ENCODE measurements at regions not wholly inside any gene's neighbourhood (a gene's known extent, or its start where the extent isn't known, plus 50 kb on each side); places are given as distances from the start of the nearest gene placed in this dataset.

- no peak for DNase-seq
These were observed 913.6 kb downstream of the GALC start for GRCh38 chr14:87079416-87079815.

GRCh38 chr14:87076922-87077321, 916.1 kb downstream of the GALC start:
- DNase-seq, result no peak

- DNase-seq, result no peak
These were observed 916.8 kb downstream of the GALC start for GRCh38 chr14:87076146-87076545.

DNA sequence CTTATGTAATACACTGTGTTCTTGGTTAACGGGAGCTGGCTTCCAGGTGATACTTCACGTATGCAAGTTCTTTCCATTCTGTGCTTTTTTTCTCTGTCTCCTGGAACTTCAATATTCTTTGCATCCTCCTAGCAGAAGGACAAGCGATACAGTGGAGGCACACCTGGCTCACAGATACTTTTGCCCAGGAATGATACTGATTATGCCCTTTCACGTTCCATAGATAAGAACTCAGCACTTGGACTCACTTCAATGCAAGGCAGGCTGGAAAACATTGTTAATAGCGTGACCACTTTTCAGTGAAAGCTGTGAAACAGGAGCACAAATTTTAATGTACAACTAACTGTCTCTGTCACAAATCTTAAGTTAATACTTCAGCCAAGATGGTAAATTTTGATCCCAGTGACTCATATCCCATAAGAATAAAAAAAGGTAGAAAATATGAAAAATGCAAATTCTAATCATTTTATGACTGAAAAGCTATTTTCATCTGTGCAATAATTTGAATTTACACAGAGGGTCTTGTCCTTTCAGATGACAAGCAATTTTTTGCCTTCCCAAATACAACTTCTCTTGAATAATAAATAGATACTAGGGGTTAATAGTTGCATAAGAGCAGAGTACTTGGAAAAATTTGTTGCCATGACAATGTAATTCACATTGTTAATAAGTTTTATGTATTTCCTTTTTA, 919.0 kb downstream of the GALC start:
- no peak for DNase-seq

DNA sequence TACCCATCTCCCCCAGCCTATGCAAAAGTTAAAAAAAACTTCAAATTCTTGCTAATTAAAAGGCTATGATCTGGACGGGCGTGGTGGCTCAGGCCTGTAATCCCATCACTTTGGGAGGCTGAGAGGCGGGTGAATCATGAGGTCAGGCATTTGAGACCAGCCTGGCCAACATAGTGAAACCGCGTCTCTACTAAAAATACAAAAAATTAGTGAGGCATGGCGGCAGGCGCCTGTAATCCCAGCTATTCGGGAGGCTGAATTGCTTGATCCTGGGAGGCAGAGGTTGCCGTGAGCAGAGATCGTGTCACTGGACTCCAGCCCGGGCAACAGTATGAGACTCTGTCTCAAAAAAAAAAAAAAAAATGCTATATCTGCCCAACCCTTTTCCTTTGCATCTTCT, 925.4 kb downstream of the GALC start:
- DNase-seq, result no peak

- DNase-seq, result no peak
These were observed 925.9 kb downstream of the GALC start for GRCh38 chr14:87067061-87067460.

- DNase-seq, result no peak
These were observed 926.7 kb downstream of the GALC start for GRCh38 chr14:87066221-87066817.

DNA sequence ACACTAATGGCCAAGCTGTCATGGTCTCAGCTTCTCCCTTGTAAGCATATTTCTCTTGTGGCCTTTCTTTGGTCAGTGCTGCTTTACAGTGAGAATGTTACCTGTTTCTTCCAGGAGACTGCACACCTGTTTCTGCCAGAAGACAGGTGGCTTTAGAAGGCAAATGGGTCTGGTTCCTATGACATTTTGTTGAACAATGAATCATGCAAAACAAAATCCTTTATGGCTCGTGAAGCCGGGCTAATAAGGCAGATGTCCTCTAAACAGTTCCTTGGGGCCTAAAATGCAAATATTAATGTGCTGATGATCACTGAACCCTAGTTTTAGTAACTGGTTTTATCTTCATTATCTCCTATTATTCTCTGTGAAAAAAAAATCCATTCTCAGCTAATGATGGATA, 927.6 kb downstream of the GALC start:
- no peak for DNase-seq

GRCh38 chr14:87063181-87063580, 929.8 kb downstream of the GALC start:
- no peak for DNase-seq

DNA sequence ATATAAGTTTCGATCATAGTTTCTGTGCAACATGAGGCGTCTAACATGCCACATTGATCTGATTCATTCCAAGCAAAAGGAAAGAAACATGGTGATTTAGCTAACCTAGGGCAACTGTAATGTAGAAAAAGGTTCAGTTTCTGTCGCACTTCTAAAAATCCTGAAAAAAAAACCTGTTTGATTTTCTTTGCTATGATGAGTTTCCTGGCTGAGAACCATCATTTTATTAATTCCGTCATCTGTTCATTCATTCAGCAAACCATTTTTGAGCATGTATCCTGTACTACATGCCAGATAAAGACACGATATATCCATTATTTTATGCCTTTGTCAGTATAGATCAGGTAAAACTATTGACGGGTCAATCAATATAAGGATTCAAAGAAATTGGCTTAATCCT, 932.6 kb downstream of the GALC start:
- DNase-seq, result no peak

DNA sequence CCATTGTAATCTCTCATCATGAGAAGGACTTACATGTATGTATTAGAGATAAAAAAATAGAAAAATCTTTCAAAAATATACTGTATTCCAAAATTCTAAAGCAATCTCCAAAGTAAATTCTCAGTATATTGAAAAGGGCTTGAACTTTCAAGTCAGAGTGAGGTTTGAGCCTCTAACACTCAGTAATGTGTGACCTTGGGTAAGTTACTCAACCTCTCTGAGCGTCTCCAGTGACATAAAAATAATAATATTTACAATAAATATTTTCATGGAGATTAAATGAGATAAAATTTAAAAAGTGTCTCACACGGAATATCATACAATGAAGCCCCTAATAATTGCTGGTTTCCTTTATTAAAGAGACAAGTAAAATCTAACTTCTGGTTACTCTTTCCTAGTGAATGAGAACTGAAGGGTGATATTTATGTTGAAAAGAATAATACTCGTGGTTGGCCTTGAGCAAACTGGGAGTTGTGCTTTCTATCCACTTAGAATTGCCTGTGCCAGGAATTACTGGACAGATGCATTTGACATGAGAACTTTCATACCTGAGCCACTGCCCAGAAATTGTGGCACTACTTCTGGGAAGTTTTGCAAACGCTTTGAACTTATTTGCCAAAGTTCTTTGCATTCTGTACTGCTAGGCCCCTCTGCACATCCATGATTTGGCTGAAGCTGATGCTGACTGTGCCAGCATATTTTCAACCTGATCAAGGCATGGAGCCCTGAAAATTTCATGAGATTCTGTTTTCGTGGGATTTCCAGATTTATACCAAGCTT, 933.7 kb downstream of the GALC start:
- DNase-seq, result no peak

GRCh38 chr14:87055007-87055406, 938.0 kb downstream of the GALC start:
- no peak for DNase-seq

DNA sequence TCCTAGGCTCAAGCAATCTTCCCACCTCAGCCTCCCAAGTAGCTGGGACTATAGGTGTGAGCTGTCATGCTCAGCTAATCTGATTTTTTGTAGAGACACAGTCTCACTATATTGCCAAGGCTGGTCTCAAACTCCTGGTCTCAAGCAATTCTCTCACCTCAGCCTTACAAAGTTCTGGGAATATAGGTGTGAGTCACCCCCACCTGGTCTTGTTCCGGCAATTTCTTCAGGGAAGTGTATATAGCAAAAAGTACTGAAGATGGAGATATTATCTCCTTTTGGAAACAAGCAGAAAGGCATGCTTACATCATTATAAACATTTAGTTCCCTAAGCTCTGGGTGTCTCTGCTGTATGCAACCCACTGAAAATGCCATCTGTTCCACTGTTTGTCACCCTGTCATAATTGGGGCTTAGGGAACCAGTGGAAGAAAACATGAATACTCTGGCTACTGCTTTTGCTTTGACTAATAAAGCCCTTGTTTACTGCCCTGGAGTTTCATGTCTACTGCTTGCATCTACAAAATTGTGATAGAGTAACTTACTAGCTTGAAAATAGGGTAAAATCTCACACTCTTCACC, 940.2 kb downstream of the GALC start:
- DNase-seq, result no peak

DNA sequence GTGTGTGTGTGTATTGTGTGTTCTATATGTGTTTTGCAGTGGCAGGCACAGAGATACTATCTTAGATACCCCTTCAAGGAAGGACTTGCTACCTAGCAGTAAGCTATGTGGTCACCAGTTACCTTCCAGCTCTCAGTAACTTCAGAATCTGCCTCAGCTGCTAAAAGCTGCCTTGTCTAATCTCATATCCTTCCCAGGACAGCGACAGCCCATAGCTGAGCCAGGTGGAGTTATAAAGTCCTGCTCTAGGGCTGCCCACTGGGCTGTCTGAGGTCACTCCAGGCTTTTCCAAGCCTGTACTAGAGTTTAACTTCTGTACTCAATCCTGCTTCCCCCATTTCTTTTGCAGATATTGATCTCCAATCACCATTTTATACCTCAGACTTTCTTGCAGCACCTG, 942.6 kb downstream of the GALC start:
- DNase-seq, result no peak

GRCh38 chr14:87049950-87050349, 943.0 kb downstream of the GALC start:
- no peak for DNase-seq

DNA sequence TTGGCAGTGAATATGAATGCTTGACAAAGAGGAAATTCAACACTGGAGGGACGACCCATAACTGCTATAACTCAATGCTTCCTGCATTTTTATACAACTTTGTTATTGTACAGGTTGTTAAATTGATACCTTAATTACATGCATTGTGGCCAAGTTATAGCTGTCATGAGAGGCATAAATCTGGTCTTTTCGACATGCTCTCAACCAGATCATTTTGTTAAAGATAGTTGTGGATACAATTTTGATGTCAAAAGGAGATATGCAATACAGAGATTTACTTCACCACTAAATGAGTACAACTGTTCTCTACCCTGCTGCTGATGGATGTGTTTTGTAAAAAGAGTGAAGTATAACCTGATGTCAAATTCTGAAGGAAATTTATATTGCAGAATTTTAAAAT, 946.0 kb downstream of the GALC start:
- no peak for DNase-seq

DNA sequence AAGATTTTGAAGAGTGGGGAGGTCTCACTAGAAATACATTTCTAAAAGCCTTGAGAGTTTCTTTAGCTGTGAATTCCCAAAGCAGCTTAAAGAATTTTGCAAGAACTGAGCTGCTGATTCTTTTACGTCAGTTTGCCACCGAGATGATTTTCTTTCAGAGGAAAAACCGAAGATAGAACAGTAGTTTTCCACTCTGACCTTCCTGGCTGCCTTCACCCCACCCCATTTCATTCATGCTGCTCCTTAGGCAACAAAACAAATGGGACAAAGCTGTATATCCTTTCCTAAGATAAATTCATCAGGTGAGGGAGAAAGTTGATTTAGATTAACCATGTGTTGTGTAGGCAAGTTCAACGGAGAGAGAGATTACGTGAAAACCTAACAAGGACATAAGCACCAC, 947.0 kb downstream of the GALC start:
- no peak for DNase-seq

DNA sequence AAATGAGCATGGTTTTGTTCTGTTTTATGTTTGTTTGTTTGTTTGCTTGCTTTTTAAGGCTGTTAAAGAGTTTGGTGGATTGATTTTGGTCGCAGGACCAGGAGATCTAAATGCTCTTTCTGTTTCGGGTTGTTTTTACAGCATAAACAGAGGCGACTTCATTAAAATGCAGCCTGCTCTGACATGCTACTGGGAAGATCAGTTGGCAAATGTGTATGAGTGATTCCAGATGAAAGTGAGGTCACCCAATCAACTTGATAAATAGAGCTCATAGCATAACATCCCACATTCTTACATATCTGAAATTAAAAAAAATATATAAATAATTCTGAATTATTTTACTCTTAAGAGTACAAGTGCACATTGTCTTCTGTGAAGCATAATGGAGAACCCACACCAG, 947.7 kb downstream of the GALC start:
- no peak for DNase-seq

DNA sequence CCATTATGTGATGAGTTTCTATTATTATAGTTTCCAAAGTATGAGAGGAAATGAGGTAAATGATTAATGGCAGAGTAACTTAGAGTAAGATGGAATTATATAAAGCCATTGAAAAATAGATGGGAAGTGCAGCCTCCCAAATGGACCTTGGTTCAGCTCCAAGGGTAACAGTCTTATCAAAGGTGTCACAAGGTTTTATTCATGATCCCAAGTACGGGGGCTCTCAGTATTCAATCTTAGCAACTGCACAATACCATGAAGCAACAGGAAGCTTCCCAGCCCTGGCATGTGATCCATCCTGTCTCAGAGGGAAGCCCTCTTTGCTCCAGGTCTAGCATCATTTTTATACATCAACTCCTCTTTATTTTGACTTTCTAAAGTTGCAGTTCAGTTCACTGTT, 948.2 kb downstream of the GALC start:
- no peak for DNase-seq

DNA sequence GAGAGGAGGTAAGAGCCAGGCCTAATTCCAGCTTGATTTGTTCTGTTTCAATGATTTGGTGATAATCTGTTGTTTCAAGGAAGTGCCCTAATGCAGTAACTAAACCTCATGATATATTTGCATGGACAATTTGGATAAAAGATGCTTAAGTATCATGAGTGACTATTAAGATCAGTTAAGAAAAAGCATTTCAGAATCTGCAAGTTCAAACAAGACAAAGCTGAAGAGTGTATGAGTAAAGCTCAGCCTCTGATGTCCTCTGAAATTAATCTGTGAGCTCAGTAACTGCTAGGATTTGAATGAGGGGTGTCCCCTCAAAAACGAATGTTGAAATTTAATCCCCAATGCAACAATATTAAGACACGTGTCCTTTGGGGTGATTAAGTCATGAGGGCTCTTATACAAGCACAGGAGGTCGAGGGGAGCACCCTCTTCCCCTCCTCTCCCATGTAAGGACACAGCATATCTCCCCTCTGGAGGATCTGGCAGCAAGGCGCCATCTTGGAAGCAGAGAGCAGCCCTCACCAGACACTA, 949.2 kb downstream of the GALC start:
- DNase-seq, result no peak

- no peak for DNase-seq
These were observed 950.6 kb downstream of the GALC start for GRCh38 chr14:87042354-87042753.

DNA sequence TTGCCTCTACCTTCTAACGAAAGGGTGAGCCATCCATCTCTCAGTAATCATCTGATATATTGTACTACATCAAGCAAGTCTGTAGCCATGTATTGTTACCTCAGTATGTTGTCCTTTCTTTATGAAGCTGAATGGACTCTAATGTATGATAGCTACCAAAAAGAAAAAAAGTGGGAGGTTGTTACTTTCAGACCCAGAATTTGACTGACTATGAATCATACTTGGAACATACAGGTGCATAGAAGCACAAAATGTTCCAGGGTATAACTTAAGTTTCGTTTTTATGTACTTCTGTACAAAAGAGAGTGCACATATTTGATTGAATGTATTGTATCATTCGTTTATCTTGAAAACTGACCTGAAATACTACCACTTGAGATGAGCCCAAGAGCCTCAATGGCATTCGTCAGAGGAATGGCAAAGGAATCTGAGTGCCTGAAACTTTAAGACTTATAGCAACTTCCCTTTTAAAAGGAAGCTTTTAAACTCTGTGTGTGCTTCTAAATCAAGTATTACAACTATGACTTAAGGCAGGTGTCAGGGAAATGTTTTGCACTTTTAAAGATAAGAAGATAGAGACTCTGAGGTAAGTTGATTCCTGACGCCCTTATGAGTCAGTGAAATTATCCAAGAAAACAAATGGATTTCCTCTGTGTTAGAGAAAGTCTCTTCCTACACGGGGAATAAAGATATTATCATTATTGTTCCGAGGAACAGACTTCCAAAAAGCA, 951.5 kb downstream of the GALC start:
- DNase-seq, result no peak

DNA sequence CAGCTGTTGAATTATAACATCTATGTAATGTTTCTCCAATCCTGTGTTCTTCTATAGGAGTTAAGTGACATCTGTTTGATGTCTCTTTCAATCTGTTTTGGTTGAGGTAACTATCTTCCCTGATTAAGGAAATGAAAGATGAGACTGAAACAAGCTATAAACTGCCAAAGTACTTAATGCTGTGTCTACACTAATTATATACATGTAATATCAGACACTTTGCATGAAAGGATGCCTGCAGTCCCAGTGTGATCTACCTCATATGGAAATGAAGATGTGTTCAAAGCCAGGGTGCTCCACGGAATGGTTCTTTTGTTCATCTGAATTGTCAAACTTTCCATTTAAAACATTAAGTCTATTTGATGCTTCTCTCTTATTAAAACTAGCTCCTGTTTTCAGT, 958.3 kb downstream of the GALC start:
- DNase-seq, result no peak
